Ascending aorta (tissue), 2 donors: ENCODE measurements at regions not wholly inside any gene's neighbourhood (a gene's known extent, or its start where the extent isn't known, plus 50 kb on each side); places are given as distances from the start of the nearest gene placed in this dataset.

Experiments
- DNase-seq, 2 donors: peaks; one replicate each; pipeline ENCODE4 v3.0.0-alpha.2; 2019; ENCODE audit warnings: low spot score in 2 of 2
- H3K27ac ChIP-seq, 2 donors: fragments of 200-600 bp; sonication (generic); one replicate each; pipeline ENCODE4 v1.5.1; 2016 to 2017; ENCODE audit warnings: mild to moderate bottlenecking in 1 of 2
- H3K27me3 ChIP-seq: fragments of 200-600 bp; sonication (generic); one replicate; pipeline ENCODE4 v1.5.1; 2017
- H3K36me3 ChIP-seq, 2 donors: fragments of 200-600 bp; sonication (generic); one replicate each; pipeline ENCODE4 v1.5.1; 2016
- H3K4me1 ChIP-seq, 2 donors: fragments of 200-600 bp; sonication (generic); one replicate each; pipeline ENCODE4 v1.5.1; 2016 to 2017; ENCODE audit warnings: mild to moderate bottlenecking in 1 of 2
- H3K4me3 ChIP-seq, 2 donors: fragments of 200-600 bp; sonication (generic); one replicate each; pipeline ENCODE4 v1.5.1; 2016 to 2017; ENCODE audit warnings: mild to moderate bottlenecking in 1 of 2
- H3K9me3 ChIP-seq, 2 donors: fragments of 200-600 bp; sonication (generic); one replicate each; pipeline ENCODE4 v1.5.1; 2016
- intact Hi-C: fragments of 100-400 bp; cut with DNase I; formaldehyde crosslinking; loops from one replicate; pipeline ENCODE4 v1.15.1; 2023
- TF ChIP-seq, protein P1 (sequence below), 3 experiments: fragments of 200-600 bp in 2 of 3; fragments of 450-650 bp in 1 of 3; sonication (generic) in 2 of 3; IDR thresholded peaks; one replicate each; pipeline ENCODE4 v1.5.1; 2016 to 2019; ENCODE audit warnings: antibody characterized with exemption in 3 of 3, mild to moderate bottlenecking in 1 of 3, moderate library complexity in 1 of 3

DNA sequence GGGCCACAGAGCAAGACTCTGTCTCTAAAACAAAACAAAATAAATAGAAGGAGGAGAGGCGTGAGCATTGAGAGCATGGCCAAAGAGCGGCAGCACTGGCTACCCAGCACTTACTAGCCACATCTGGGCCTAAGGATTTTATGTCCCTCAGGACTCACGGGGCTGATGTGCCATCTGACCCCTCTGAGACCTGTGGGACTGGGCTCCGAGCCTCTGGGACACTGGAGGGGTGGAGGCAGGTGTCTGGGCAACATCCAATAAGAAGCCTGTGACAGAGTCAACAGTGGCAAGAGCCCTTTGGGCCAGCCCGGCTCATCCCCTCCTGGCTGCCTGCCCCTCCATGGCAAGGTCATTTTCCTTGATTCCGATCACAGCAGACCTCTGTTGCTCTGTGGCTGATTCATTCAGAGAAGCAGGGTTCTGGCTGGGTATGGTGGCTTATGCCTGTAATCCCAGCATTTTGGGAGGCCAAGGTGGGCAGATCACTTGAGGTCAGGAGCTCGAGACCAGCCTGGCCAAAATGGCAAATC, 60.7 kb downstream of the RRM2 start:
- H3K9me3 ChIP-seq = peaks cover 0 to 3% of the 10 kb centered on the region in 2 donors
- intact Hi-C loops = no loop called here
- no peak overlapping the region for H3K4me3 ChIP-seq
- TF ChIP-seq, protein P1, sequence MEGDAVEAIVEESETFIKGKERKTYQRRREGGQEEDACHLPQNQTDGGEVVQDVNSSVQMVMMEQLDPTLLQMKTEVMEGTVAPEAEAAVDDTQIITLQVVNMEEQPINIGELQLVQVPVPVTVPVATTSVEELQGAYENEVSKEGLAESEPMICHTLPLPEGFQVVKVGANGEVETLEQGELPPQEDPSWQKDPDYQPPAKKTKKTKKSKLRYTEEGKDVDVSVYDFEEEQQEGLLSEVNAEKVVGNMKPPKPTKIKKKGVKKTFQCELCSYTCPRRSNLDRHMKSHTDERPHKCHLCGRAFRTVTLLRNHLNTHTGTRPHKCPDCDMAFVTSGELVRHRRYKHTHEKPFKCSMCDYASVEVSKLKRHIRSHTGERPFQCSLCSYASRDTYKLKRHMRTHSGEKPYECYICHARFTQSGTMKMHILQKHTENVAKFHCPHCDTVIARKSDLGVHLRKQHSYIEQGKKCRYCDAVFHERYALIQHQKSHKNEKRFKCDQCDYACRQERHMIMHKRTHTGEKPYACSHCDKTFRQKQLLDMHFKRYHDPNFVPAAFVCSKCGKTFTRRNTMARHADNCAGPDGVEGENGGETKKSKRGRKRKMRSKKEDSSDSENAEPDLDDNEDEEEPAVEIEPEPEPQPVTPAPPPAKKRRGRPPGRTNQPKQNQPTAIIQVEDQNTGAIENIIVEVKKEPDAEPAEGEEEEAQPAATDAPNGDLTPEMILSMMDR (IDR thresholded peaks at IDR 0.05) = no peak
- no peak for DNase-seq
- H3K27ac ChIP-seq = no peak overlapping the region
- no peaks in the 10 kb centered on the region for H3K36me3 ChIP-seq
- no peaks in the 10 kb centered on the region for H3K27me3 ChIP-seq
- no peaks in the 10 kb centered on the region for H3K4me1 ChIP-seq

DNA sequence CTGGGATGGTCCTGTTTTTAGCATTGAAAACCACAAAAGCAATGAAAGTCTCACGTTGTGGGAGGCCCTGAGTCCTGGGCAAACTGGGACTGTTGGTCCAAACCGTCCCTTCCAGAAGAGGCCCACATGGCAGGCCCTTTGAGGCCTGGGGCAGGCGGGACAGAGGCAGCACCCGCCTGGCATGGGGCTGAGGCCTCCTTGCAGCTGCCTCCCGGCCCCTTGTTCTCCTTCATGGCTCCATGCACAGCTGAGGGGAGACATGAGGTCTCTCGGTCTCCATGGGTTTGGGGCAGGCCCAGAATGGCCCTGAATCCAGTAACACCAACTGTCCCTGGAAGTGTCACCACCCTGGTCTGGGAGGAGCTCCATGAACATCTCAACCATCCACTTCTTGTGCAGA, 61.9 kb downstream of the RRM2 start:
- intact Hi-C loops = no loop called here
- Histone ChIP-seq H3K4me1 (no peaks in the 10 kb centered on the region), H3K4me3 (no peak overlapping the region), H3K9me3 (peaks cover 0 to 3% of the 10 kb centered on the region in 2 donors), H3K27me3 (no peaks in the 10 kb centered on the region), H3K36me3 (no peaks in the 10 kb centered on the region), H3K27ac (no peak overlapping the region)
- TF ChIP-seq, protein P1 (IDR thresholded peaks at IDR 0.05) = no peak
- no peak for DNase-seq

DNA sequence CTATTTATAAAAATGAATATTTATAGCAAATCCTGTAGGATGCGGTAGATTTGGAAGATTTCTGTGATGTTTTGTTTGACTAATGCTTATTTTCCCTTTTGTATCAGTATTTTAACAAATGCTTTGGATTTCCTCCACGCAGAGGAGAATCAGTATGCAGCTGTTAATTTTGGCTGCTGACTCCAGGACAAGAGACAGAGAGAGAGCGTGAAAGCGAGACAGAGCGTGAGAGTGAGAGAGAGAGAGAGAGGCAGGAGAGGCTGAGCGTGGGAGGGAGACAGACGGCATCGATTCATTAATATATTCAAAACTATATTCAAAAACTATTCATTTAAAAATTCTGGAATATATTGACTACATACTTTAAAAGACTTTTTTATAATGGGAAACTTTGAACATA, 62.5 kb downstream of the RRM2 start:
- intact Hi-C loops = no loop called here
- TF ChIP-seq, protein P1 (IDR thresholded peaks at IDR 0.05) = no peak
- no peak overlapping the region for H3K4me3 ChIP-seq
- H3K9me3 ChIP-seq = peaks cover 0 to 3% of the 10 kb centered on the region in 2 donors
- no peaks in the 10 kb centered on the region for H3K27me3 ChIP-seq
- no peak for DNase-seq
- H3K36me3 ChIP-seq = no peaks in the 10 kb centered on the region
- H3K27ac ChIP-seq = no peak overlapping the region
- no peaks in the 10 kb centered on the region for H3K4me1 ChIP-seq

DNA sequence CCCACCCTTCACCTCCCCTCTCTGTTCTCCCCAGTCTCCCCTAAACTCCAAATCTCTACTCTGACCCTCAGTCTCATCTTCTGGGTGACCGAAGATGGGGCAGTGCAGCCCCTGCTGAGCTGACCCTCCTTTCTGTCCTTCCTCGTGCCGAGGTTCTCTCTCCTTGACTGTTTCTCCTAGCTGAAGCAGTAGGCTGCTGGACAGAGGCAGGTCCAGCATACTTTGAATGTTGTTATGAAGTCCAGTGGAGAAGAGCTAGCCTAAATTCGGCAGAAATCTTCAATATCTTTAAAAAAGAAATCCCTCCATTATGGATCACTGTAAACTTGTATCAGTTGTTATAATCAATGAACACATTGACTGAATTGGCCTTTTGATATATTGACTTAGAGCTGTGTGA, 63.2 kb downstream of the RRM2 start:
- intact Hi-C loops = no loop called here
- H3K27ac ChIP-seq = no peak overlapping the region
- H3K4me3 ChIP-seq = no peak overlapping the region
- H3K4me1 ChIP-seq = no peaks in the 10 kb centered on the region
- DNase-seq = no peak
- H3K27me3 ChIP-seq = no peaks in the 10 kb centered on the region
- H3K36me3 ChIP-seq = no peaks in the 10 kb centered on the region
- peaks cover 0 to 3% of the 10 kb centered on the region in 2 donors for H3K9me3 ChIP-seq
- TF ChIP-seq, protein P1 (IDR thresholded peaks at IDR 0.05) = no peak

DNA sequence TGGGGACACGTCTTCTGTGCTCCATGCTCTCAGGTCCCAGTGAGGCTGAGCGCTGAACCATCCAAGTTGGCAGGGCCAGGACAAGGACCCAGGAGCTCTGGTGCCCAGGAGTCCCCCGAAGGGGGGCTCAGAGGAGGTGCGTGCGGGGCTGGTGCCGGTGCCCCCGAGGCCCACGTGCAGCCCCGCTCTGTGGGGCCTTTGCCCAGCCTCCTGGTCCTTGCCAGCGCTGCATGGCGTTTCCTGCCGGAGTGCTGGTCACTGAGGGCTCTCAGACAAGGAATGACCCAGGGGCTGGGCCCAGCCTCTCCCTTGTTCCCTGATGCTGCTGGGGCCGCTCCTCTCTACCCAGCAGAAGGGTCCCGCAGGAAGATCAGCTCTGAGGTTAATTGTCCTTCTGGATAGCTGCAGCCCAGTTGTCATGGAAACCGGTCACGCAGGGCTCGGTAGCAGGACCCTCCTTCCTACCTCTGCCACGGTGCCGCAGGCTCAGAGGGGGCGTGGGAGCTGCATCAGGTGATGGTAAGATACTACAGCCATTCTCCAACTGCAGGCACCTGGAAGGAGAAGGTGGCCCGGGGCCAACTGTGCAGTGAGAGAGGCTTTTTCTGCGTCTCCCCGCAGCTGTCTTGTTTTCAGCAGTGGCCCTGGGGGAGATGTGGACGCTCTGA, 64.5 kb downstream of the RRM2 start:
- no peaks in the 10 kb centered on the region for H3K4me1 ChIP-seq
- no peaks in the 10 kb centered on the region for H3K27me3 ChIP-seq
- no peak for DNase-seq
- H3K36me3 ChIP-seq = no peaks in the 10 kb centered on the region
- intact Hi-C loops = no loop called here
- no peaks in the 10 kb centered on the region for H3K9me3 ChIP-seq
- TF ChIP-seq, protein P1 (IDR thresholded peaks at IDR 0.05) = no peak
- no peak overlapping the region for H3K27ac ChIP-seq
- H3K4me3 ChIP-seq = no peak overlapping the region
